ENCODE measurements at regions not wholly inside any gene's neighbourhood (a gene's known extent, or its start where the extent isn't known, plus 50 kb on each side); places are given as distances from the start of the nearest gene placed in this dataset.

DNA sequence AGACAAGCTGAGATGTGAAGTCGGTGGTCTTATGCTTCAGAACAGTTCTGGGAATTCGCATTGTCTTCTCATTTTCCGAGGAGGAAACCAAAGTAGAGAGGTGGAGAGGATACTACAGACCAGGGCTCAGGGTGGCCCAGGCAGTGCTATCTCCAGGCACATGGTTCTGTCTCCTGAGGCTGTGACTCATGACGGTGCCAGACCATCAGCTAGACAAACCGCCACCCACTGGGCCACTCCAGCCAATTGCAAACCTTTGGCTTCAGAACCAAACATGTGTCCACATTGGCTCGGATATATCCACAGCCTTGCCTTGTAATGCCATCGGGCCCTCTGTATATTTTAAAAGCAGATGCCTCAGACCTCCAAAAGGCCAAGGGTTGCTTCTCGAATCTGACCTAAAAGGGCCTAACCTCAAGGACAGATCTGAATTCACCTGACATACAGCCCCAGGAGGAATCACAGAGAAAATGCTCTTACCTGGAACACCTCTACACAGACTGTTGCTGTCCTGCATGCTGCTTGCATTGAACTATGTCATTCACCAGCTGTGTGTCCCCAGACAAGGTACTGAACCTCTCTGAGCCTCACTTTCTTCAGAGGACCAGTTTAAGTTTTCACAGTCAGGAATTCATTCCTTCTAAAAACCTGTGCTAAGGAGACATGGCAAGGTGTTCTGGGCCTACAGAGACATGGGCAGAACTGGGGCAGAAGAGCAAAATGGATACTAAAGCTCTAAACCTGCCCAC lies 224.9 kb upstream of the JUN start:
- H3K56ac ChIP-seq (replicated peaks; ENCODE audit: insufficient read length, low read depth, low read length): no peak overlapping the region
- H3K4me1 ChIP-seq (replicated peaks in 1 of 4; ENCODE audit: control insufficient read depth in 3 of 4, insufficient read depth in 4 of 4, low read length in 3 of 4): peaks cover 2 to 7% (median 4%) of the 10 kb centered on the region in 4 experiments; a peak in 5 of 7 replicates
- H4K20me1 ChIP-seq (replicated peaks in 1 of 2; ENCODE audit: control insufficient read depth in 1 of 2, insufficient read depth in 2 of 2, low read length in 2 of 2): no peaks in the 10 kb centered on the region
- no peak overlapping the region for H2AK5ac ChIP-seq (ENCODE audit: low read depth, low read length)
- H3K27ac ChIP-seq (ENCODE audit: low read depth, low read length): no peak overlapping the region
- no peak overlapping the region; the same call in 1 of the 2 replicates for H2BK20ac ChIP-seq (ENCODE audit: low read length)
- H2BK5ac ChIP-seq (ENCODE audit: low read depth, low read length): no peak overlapping the region
- ChIA-PET POLR2A (ENCODE audit: partially characterized antibody) (no interaction called here), CTCF (ENCODE audit: partially characterized antibody) (no interaction called here)
- H2AFZ ChIP-seq (ENCODE audit: low read length): no peak overlapping the region
- 86% methylated on average over 8 of the region's 8 CpGs; no CpG with 5 or more reads in 1 of the 2 experiments for WGBS, 2 experiments (ENCODE audit: extremely low coverage in 1 of 2, insufficient coverage in 1 of 2, insufficient read length in 1 of 2, insufficient replicate concordance in 2 of 2, low coverage in 1 of 2, low lambda C conversion rate in 2 of 2, missing lambda C conversion rate in 1 of 2)
- H3K27me3 ChIP-seq (replicated peaks in 1 of 4; ENCODE audit: control insufficient read depth in 3 of 4, extremely low read depth in 1 of 4, insufficient read depth in 3 of 4, low read length in 3 of 4): no peaks in the 10 kb centered on the region
- H3K9me3 ChIP-seq (ENCODE audit: insufficient read depth in 2 of 2, low read depth in 1 of 2, low read length in 1 of 2): no peaks in the 10 kb centered on the region
- no peak overlapping the region for H3K14ac ChIP-seq (ENCODE audit: insufficient read length)
- no peak overlapping the region for H2BK15ac ChIP-seq (ENCODE audit: low read length)
- no peaks in the 10 kb centered on the region for H3K79me1 ChIP-seq (ENCODE audit: low read depth, low read length)
- TF ChIP-seq KDM1A (IDR thresholded peaks at IDR 0.05; ENCODE audit: borderline replicate concordance, low read length) (peak; percentile 31; the same call in 1 of the 2 replicates), MAFK (IDR thresholded peaks at IDR 0.05; ENCODE audit: low read depth, low read length) (no peak)
- no peak overlapping the region for H3K23ac ChIP-seq (ENCODE audit: insufficient read length)
- FAIRE-seq (no peak), DNase-seq (ENCODE audit: low read depth in 1 of 2, low spot score in 2 of 2) (no peak)
- no peak overlapping the region for H2BK12ac ChIP-seq (ENCODE audit: low read depth, low read length)
- no peaks in the 10 kb centered on the region for H3K36me3 ChIP-seq (ENCODE audit: control insufficient read depth in 2 of 4, insufficient read depth in 4 of 4, low read length in 3 of 4)
- no peak overlapping the region for H4K8ac ChIP-seq (ENCODE audit: extremely low read depth, insufficient read depth, low read length)
- H4K5ac ChIP-seq (ENCODE audit: insufficient read length, low read depth, low read length): no peak overlapping the region
- no peak overlapping the region for H3K18ac ChIP-seq (ENCODE audit: extremely low read depth, low read length)
- no peaks in the 10 kb centered on the region; the same call in 1 of the 2 replicates for H3K23me2 ChIP-seq (ENCODE audit: low read depth, low read length)
- no peak overlapping the region for H3K9ac ChIP-seq (replicated peaks in 1 of 4; ENCODE audit: extremely low read depth in 1 of 4, low read depth in 3 of 4, low read length in 3 of 4)
- H4K91ac ChIP-seq (replicated peaks; ENCODE audit: insufficient read length, low read length): no peak overlapping the region
- no peak overlapping the region for H2BK120ac ChIP-seq (replicated peaks; ENCODE audit: low read depth, low read length)
- no peak overlapping the region for H3K4me3 ChIP-seq (ENCODE audit: extremely low read depth in 1 of 4, insufficient read depth in 2 of 4, low read depth in 3 of 4, low read length in 4 of 4)
- no peak overlapping the region for H3K4me2 ChIP-seq (ENCODE audit: insufficient read depth in 1 of 2, low read depth in 2 of 2, low read length in 2 of 2)
- H3K4ac ChIP-seq (replicated peaks; ENCODE audit: insufficient read length, low read depth, low read length): no peak overlapping the region
- H3K79me2 ChIP-seq (ENCODE audit: control insufficient read depth in 1 of 2, insufficient read depth in 2 of 2, low read length in 2 of 2): no peaks in the 10 kb centered on the region

Data from H1 (cell line).